Fibroblast of lung (primary cell): ENCODE measurements at regions not wholly inside any gene's neighbourhood (a gene's known extent, or its start where the extent isn't known, plus 50 kb on each side); places are given as distances from the start of the nearest gene placed in this dataset.

Source experiments
- EZH2 ChIP-seq: IDR thresholded peaks from 2 replicates; pipeline ENCODE4 v1.5.1; 2012; ENCODE audit warnings: low read length, control low read depth, mild to moderate bottlenecking; ENCODE audit errors: missing control alignments
- TF ChIP-seq, protein P1 (sequence below), 2 donors: IDR thresholded peaks in 1 of 2; conservative IDR thresholded peaks in 1 of 2; 1 replicate in 1 of 2; 2 replicates in 1 of 2; pipeline ENCODE4 v1.5.1; 2011 to 2012; ENCODE audit warnings: low read length in 2 of 2, control low read depth in 1 of 2, inconsistent platforms in 1 of 2, low read depth in 1 of 2, mild to moderate bottlenecking in 1 of 2

DNA sequence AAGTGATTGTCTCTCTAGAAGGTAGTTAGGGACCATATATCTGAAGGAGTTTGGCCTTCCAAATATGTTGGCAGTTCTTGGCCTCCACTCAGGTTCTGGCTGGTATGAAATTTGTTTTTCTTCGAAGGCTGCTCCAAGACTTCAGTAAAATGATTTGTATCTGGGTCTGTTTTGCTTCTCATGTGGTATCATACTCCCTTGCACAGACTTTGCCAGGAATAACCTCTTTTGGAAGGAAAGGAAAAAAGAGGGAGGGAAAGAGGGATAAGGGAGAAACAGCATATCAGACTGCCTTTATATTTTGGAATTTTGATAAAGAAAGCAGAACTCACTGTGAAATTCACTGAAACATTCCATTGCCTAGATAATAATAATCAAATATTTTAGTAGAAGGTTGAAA is 242.1 kb upstream of the HHIP start:
- TF ChIP-seq, protein P1, sequence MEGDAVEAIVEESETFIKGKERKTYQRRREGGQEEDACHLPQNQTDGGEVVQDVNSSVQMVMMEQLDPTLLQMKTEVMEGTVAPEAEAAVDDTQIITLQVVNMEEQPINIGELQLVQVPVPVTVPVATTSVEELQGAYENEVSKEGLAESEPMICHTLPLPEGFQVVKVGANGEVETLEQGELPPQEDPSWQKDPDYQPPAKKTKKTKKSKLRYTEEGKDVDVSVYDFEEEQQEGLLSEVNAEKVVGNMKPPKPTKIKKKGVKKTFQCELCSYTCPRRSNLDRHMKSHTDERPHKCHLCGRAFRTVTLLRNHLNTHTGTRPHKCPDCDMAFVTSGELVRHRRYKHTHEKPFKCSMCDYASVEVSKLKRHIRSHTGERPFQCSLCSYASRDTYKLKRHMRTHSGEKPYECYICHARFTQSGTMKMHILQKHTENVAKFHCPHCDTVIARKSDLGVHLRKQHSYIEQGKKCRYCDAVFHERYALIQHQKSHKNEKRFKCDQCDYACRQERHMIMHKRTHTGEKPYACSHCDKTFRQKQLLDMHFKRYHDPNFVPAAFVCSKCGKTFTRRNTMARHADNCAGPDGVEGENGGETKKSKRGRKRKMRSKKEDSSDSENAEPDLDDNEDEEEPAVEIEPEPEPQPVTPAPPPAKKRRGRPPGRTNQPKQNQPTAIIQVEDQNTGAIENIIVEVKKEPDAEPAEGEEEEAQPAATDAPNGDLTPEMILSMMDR (conservative IDR thresholded peaks at IDR 0.05 in 1 of 2, IDR thresholded peaks at IDR 0.05 in 1 of 2; ENCODE audit: low read depth in 1 of 2, low read length in 2 of 2) = no peak
- TF ChIP-seq EZH2 = no peak
